ENCODE measurements at regions not wholly inside any gene's neighbourhood (a gene's known extent, or its start where the extent isn't known, plus 50 kb on each side); places are given as distances from the start of the nearest gene placed in this dataset.

- no peak for FAIRE-seq
- Histone ChIP-seq H3K36me3 (ENCODE audit: control insufficient read depth in 2 of 4, insufficient read depth in 4 of 4, low read length in 3 of 4) (no peaks in the 10 kb centered on the region), H3K27ac (ENCODE audit: low read depth, low read length) (no peak overlapping the region), H2BK120ac (replicated peaks; ENCODE audit: low read depth, low read length) (no peak overlapping the region), H3K79me1 (ENCODE audit: low read depth, low read length) (no peaks in the 10 kb centered on the region), H3K23me2 (ENCODE audit: low read depth, low read length) (no peaks in the 10 kb centered on the region), H3K4ac (replicated peaks; ENCODE audit: insufficient read length, low read depth, low read length) (no peak overlapping the region), H3K23ac (ENCODE audit: insufficient read length) (no peak overlapping the region), H2BK15ac (ENCODE audit: low read length) (no peak overlapping the region), H3K4me3 (ENCODE audit: extremely low read depth in 1 of 4, insufficient read depth in 2 of 4, low read depth in 3 of 4, low read length in 4 of 4) (no peak overlapping the region), H4K91ac (replicated peaks; ENCODE audit: insufficient read length, low read length) (no peak overlapping the region), H2BK5ac (ENCODE audit: low read depth, low read length) (no peak overlapping the region), H3K56ac (replicated peaks; ENCODE audit: insufficient read length, low read depth, low read length) (no peak overlapping the region), H2BK20ac (ENCODE audit: low read length) (no peak overlapping the region), H3K14ac (ENCODE audit: insufficient read length) (no peak overlapping the region), H3K4me1 (replicated peaks in 1 of 4; ENCODE audit: control insufficient read depth in 3 of 4, insufficient read depth in 4 of 4, low read length in 3 of 4) (no peaks in the 10 kb centered on the region), H3K9ac (replicated peaks in 1 of 4; ENCODE audit: extremely low read depth in 1 of 4, low read depth in 3 of 4, low read length in 3 of 4) (no peak overlapping the region), H3K9me3 (ENCODE audit: insufficient read depth in 2 of 2, low read depth in 1 of 2, low read length in 1 of 2) (no peaks in the 10 kb centered on the region), H3K4me2 (ENCODE audit: insufficient read depth in 1 of 2, low read depth in 2 of 2, low read length in 2 of 2) (no peak overlapping the region), H2BK12ac (ENCODE audit: low read depth, low read length) (no peak overlapping the region), H4K5ac (ENCODE audit: insufficient read length, low read depth, low read length) (no peak overlapping the region), H2AK5ac (ENCODE audit: low read depth, low read length) (no peak overlapping the region), H2AFZ (ENCODE audit: low read length) (no peak overlapping the region), H3K27me3 (replicated peaks in 1 of 4; ENCODE audit: control insufficient read depth in 3 of 4, extremely low read depth in 1 of 4, insufficient read depth in 3 of 4, low read length in 3 of 4) (no peaks in the 10 kb centered on the region), H4K20me1 (replicated peaks in 1 of 2; ENCODE audit: control insufficient read depth in 1 of 2, insufficient read depth in 2 of 2, low read length in 2 of 2) (no peaks in the 10 kb centered on the region), H3K79me2 (ENCODE audit: control insufficient read depth in 1 of 2, insufficient read depth in 2 of 2, low read length in 2 of 2) (no peaks in the 10 kb centered on the region), H4K8ac (ENCODE audit: extremely low read depth, insufficient read depth, low read length) (no peak overlapping the region), H3K18ac (ENCODE audit: extremely low read depth, low read length) (no peak overlapping the region)
- CTCF ChIA-PET (ENCODE audit: partially characterized antibody): no interaction called here
- POLR2A ChIA-PET (ENCODE audit: partially characterized antibody): interaction anchor here (1.2 kb wide), 1 partner anchor 20 kb away, joined by 4 read pairs; no protein-coding TSS in a partner anchor
- 91% methylated on average over 9 of the region's 9 CpGs; no CpG with 5 or more reads in 1 of the 2 experiments for WGBS, 2 experiments (ENCODE audit: extremely low coverage in 1 of 2, insufficient coverage in 1 of 2, insufficient read length in 1 of 2, insufficient replicate concordance in 2 of 2, low coverage in 1 of 2, low lambda C conversion rate in 2 of 2, missing lambda C conversion rate in 1 of 2)
- DNase-seq (ENCODE audit: low read depth in 1 of 2, low spot score in 2 of 2): no peak
- TF ChIP-seq JUN (IDR thresholded peaks at IDR 0.05; ENCODE audit: low read depth, low read length): no peak
- TF ChIP-seq SP4 (IDR thresholded peaks at IDR 0.05; ENCODE audit: low read length): no peak
- TF ChIP-seq RBBP5 (IDR thresholded peaks at IDR 0.05; ENCODE audit: borderline replicate concordance, low read depth, low read length): no peak
- no peak for TF ChIP-seq TAF1 (IDR thresholded peaks at IDR 0.05; ENCODE audit: low read depth, low read length)
- no peak for TF ChIP-seq KDM5A (IDR thresholded peaks at IDR 0.05; ENCODE audit: low read length)
- no peak for TF ChIP-seq YY1 (IDR thresholded peaks at IDR 0.05; ENCODE audit: low read depth, low read length)
- TF ChIP-seq RXRA (IDR thresholded peaks at IDR 0.05; ENCODE audit: insufficient read depth, low read depth, low read length): no peak
- TF ChIP-seq CHD2 (IDR thresholded peaks at IDR 0.05; ENCODE audit: low read length): no peak
- no peak for TF ChIP-seq SIRT6 (IDR thresholded peaks at IDR 0.05; ENCODE audit: low read length)
- no peak for TF ChIP-seq SP1 (IDR thresholded peaks at IDR 0.05; ENCODE audit: low read depth, low read length)
- TF ChIP-seq, protein P1, sequence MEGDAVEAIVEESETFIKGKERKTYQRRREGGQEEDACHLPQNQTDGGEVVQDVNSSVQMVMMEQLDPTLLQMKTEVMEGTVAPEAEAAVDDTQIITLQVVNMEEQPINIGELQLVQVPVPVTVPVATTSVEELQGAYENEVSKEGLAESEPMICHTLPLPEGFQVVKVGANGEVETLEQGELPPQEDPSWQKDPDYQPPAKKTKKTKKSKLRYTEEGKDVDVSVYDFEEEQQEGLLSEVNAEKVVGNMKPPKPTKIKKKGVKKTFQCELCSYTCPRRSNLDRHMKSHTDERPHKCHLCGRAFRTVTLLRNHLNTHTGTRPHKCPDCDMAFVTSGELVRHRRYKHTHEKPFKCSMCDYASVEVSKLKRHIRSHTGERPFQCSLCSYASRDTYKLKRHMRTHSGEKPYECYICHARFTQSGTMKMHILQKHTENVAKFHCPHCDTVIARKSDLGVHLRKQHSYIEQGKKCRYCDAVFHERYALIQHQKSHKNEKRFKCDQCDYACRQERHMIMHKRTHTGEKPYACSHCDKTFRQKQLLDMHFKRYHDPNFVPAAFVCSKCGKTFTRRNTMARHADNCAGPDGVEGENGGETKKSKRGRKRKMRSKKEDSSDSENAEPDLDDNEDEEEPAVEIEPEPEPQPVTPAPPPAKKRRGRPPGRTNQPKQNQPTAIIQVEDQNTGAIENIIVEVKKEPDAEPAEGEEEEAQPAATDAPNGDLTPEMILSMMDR (IDR thresholded peaks at IDR 0.05; ENCODE audit: control extremely low read depth in 1 of 3, insufficient read depth in 1 of 3, low read depth in 1 of 3, low read length in 3 of 3): no peak
- no peak for TF ChIP-seq GABPA (IDR thresholded peaks at IDR 0.05; ENCODE audit: borderline replicate concordance, insufficient read depth, low read length)
Measured at GRCh38 chr17:14604591-14605266, 303.8 kb downstream of the HS3ST3B1 start.

Measured in H1 (cell line).